ENCODE measurements at regions not wholly inside any gene's neighbourhood (a gene's known extent, or its start where the extent isn't known, plus 50 kb on each side); places are given as distances from the start of the nearest gene placed in this dataset.
"Not testable (repeated sequence)": the region's sequence is repeated elsewhere in the genome, so short reads cannot be mapped to it uniquely, and the experiment has no call there.

DNA sequence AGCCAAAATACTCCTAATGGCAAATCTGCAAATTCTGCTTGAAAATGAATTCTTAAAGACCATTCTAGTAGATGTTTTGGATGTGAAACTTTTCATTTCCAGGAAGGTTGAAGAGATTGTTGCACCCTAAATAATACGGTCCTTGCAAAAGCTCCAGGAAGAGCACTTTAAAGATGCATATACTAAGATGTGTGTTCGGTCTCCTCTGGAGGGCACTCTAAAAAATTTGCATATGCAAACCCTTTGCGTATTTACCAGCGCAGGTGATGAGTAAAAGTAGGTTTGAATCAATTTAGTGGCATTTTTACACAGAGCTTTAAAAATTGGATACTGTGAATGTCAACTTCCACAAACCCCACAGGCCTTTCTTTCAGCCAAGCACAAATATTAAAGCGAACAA is 378.1 kb upstream of the SORCS1 start:
- DNase-seq: no peak

DNA sequence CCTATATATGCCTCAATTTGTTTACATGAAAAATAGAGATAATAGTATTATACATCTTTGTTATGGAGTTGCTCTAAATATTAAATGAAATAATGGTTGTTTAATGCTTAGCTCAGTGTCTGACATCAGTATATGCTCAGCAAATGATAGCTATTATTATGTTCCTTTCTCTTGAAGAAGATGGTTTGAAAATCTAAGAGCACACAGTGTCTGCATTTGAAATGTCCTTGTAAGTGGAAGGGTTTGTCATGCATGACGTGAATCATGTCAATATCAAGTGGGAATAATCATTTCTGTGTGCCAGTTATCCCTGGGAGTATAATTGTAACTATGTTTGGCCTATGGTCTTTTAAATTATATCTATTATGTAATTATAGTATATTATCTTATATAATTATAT is 377.5 kb upstream of the SORCS1 start:
- DNase-seq: no peak

DNA sequence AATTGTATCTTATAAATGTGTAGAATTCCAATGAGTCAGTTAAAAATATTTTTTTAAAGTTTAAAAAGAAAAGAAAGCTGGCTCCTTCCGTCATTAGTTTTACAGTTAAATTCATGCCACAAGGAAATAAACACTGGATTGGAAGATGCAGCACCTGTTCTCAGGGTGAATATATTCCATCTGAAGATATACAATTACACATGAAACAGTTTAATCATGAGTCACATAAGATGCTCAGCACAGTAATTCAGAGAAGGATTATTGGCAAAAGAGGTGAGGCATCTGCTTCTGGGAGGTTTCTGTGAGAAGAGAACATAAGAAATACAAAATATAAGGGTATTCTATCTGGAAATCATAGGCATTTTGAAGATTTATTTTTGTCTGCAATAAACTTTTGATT is 376.5 kb upstream of the SORCS1 start:
- DNase-seq: no peak

DNA sequence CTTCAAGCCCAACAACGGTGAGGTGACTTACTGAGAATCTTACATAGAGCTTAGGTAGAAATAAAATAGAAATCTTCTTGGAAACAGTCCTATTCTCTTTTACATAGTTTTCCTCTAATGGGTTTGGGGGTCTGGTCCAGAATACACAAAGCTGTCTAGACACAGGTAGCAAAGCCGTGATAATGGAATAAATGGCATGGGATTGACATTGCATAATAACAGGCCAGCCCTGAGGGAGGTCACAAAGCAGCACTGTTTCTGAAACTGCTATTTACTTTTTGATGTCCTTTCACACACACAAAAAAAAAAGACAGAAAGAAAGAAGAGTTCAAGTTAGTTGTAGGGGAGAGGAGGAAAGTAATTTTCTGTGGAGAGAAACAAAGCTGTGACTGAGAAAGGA is 364.8 kb upstream of the SORCS1 start:
- no peak for DNase-seq

DNA sequence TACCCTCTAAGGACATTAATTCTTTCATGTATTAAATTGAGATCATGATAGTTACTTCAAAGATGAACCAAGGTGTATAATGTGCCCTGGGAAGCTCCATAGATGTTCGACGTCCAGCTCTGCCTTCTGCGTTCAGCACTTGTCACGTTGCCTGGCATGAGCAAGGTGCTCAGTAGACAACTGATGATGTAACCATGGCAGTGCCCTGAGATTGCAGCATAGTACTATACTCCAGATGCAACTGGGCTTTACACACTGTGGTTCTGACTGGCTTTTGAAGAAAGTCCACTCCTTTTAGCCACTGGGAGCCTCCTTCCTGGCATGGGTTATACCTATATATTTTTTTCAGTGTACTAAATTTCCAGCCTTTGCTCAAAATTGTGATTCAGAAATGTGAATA is 355.8 kb upstream of the SORCS1 start:
- no peak for DNase-seq

DNA sequence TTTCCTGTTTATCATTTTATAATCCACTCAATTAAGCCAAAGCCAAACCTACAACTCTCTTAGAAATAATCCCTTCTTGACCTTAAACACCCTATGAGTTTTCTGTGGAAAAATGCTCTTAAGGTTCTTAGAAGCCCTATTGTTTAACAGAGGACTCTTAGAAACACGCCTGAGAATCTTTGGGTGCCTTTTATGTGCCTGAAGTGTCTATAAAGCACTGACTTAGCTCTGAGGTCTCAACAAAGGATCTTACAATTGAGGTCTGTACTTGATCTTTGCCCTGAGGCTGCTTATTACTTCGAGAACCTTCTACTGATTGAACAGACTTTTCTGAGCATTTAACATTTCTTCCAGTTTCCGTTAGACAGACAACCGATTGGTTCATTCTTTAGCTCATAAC is 353.3 kb upstream of the SORCS1 start:
- DNase-seq: no peak

DNA sequence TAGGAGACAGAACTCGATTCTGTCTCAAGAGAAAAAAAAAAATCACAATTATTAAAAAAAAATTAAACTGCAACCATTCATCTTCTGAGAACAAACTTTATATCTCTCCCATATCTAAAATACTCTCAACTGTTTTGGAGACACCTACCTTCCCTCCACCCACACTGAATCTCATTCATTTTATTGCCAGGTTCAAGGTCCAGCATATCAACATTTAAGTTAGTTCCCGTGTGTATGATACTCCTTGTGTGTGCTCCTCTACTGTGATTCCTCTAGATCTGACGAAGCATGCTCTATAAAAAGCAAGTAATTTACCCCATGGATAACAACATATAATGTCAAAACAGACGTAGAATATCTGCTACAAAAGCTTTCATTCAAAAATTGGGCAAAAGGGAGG is 351.8 kb upstream of the SORCS1 start:
- no peak for DNase-seq

DNA sequence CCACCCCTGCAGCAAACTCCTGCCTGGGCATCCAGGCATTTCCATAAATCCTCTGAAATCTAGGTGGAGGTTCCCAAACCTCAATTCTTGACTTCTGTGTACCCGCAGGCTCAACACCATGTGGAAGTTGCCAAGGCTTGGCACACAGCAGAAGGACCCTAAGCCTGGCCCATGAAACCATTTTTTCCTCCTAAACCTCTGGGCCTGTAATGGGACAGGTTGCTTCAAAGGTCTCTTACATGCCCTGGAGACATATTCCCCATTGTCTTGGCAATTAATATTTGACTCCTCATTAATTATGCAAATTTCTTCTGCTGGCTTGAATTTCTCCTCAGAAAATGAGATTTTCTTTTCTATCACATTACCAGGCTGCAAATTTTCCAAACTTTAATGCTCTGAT is 339.5 kb upstream of the SORCS1 start:
- not testable (repeated sequence) for DNase-seq

DNA sequence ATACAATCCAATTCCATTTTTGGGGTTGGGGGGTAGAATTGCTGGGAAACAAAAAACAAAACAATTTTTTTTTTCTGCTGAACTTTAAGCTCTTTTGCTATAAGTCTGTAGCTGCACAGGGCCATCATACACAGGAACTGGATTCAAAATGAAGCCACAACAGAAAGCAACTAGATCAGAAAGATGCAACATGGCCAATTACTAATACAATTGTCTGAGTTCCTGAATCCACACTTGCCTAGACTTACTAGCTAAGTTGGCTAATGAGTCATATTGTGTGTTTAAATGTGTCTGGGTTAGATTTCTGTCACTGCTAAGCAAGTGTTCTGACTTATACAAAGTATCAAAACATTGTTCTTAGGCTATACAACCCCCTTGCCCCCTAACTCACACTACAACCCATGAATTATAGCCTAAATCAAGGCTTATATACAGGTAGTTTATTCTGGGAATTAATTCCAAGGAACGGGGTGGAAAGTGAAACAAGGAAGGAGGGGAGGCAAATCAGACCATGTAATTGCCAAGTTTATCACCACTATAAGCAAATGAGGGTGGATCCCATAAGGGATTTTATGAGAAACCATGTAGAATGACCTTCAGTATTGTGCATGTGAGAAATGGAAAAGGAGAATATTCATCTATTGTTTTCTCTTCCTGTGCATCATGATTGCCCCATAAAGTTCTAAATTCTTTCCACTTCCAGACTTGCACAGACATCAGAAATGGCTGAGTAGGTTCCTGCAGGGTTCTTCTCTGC is 337.9 kb upstream of the SORCS1 start:
- DNase-seq: no peak

DNA sequence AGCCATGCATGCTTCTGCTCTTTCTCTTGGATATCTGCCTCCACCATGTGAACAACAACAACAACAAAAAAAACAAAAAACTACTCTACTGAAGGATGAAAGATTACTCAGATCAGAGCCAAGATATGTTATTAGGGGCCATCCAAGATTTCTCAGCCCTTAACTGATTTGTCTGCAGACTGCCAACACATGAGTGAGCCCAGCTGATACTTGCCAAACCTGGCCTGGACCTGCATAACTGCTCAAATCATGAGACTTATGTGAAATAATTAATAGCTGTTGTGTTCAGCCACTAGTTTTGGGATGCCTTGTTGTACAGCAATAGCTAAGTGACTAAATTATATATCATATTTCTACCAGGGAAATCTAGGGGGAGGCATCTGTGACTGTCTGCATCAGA is 334.5 kb upstream of the SORCS1 start:
- DNase-seq: no peak

DNA sequence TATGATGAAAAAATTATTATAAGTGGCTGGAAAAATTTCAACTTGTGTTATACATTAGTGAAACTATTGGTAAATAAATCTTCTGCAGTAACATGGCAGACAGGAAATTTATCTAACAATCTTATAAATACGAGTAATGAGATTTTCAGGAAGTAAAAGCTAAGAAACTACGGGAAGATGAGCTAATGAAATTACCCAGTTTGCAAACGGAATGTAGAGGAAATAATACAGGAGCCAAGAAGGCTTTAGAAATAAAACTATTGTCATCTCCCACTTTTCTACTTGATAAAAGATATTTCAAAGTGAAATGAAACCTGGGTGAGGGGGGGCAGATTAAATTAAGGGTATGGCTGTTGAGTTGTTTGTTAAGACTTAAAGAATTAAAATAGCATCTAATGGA is 332.5 kb upstream of the SORCS1 start:
- no peak for DNase-seq

DNA sequence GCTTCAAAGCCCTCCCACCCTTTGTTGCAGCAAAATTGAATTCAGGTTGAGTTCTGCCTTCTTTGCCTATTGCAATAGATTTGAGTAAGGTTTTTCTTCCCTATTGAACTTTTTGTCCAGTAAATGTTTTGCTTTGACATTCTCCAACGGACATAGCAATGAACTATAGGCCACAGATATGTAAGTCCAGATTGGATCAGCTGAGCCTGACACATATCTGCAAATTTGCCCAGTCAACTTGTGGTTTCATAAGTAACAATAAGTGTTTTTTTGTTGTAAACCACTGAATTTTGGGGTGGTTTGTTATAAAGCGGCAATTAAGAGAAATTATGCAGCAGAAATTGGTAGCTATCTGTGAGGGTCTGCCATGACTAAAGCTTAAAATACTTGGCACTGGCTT is 332.1 kb upstream of the SORCS1 start:
- no peak for DNase-seq

DNA sequence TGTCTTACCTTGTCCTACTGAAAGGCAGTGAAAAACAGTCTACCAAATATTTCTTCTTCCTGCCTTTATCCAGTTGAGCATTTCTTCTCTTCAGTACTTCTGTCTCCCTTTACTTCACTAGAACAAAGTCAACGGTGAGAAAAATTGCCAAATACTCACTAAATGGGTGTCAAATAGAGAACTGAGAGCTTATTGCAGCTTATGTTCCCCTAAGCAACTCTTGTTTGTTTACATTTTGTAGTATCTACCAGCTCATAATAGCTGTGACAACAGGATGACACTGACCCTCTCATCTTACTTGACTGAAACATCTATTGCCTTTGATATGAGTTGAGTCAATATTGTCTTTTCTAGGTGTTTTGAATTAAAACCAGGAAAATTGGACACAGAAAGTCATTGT is 327.9 kb upstream of the SORCS1 start:
- DNase-seq: no peak

DNA sequence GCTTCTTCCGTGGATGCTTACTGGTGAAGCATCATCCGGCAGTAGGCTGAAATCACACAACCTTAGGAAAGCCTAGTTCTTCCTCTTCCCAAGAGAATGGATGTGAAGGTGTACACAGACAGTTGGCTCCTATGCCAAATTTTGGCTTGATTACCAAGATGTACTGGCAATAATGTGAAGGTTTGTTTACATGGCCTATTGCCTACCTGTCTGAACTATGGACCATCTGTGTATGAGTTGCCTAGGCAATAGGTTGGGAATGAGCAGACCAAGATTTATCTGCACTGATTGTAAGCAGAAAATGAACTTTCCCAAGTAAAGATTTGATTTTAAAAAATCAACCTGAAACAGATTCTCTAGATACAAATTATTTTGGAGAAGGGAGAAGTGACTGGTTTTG is 325.9 kb upstream of the SORCS1 start:
- DNase-seq: no peak

DNA sequence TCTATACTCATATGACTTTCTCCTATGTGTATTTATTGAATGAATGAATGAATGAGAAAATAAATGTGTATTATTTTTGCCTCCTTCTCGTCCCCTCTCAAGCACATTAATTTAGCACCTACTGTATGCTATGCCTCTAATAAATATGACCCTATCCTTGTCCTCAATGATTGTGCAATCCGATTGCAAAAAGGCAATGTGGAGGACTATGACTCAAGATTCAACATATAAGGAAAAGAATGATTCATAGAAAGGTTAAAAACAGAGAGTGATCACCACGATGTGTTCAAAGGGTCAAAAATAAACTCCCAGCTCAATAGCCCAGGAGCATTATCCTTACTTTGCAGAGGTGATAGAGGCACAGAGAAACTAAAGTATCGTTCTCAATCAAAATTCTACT is 322.8 kb upstream of the SORCS1 start:
- no peak for DNase-seq

DNA sequence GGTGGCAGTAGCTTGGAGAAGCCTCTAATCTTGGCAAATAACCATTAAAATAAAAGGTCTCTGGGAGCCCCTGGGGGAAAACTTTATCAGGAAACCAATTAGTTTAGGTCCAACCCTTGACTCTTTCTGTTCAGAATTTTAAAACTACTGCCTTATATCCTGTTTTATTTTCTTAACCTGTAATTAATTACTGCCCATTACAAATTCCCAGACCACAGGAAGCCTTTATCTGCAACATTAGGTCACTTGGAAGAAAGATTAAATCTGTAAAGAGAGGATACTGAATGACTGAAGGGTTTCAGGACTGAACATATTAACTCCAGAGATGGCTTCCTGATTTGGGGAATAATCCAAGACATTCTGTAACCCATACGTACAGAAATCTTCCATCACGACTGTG is 320.5 kb upstream of the SORCS1 start:
- DNase-seq: no peak

DNA sequence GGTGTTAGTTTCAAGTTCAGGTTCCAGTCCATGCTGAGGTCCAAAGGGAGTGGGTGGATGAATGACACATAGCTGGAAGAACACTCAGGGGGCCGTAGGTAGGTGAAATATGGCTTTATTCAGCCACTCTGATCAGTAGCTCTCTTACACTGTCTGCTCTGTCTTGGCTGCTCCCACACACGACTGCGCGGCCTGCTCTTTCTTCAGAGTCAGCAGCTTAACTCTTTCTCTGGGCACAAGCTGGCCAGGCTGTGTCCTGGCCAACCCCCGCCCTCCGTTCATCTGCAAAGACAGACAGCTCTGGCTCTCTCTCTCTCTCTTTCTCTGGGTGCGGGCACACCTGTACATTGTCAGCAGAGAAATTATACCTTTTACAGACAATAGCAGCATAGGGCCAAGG is 317.4 kb upstream of the SORCS1 start:
- no peak for DNase-seq

DNA sequence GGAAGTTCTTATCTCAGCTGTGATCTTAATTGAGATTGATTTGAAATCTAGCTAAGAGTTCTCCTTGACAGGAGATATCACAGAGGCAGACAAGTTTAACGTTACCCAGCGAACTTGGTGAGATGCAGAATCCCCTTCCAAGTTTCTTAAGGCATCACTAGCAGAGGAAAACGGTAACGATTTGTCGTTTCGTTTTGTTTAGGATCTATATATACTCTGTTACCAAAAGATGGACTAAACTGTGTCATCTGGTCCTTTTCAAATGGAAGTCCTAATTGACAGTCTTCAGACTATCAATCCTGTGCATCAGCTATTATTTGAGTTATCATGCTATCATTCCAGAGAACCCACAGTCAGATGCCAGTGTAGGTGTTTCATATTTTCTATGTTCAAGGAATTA is 316.7 kb upstream of the SORCS1 start:
- DNase-seq: no peak

DNA sequence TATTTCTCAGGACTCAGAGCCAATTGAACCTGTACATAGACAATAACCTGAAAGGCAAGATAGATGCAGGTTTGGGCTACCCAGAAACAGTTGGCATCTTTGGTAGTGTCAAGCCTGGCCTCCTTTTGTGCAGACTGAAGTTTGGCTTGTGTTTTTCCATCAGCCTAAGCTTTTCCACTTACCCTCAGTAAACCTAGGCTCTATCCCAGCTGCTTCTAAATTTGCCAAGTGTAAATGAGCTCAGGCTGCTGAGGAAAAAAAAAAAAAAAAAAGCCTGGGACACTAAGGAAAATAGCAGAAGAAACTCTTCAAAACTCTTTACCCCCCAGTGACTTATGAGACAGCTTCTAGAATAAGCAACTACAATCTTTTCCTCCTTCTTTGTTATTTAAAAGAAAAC is 316.3 kb upstream of the SORCS1 start:
- no peak for DNase-seq

DNA sequence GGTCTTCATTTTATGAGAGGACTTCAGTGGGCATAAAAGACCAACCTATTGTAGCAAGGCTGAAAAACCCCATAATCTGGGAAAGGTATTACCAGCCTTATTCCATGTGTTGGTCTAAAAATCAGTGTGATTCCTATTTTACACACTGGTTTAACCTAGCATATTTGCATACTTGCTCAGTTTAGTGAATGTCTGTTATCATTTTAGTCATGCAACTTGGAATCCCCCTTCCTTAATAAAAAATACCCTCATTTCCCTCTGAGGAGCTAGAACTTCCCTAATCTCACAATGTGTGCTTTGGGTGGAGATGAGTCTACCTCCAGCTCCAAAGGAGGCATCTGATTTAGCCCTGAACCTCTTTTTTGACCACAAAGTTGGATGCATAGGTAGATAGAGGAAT is 312.8 kb upstream of the SORCS1 start:
- DNase-seq: no peak

DNA sequence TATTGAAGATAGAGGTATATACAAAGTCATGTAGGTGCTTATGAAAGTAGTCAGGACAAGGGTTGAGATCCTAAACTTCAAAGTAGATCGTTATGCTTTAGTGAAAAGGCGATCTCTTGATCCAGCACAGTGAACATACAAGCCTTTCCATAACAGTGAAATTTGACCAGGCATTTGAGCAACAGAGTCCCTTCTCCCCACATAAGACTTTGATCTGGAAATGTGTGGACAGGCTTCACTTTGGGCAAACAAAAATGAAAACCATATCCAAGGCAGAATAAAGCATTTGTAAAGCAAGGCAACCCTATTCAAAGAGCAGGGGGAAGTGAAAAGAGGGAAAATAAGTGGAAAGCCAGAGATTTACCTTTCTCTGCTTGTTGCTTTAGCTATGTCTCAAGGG is 311.9 kb upstream of the SORCS1 start:
- DNase-seq: no peak

DNA sequence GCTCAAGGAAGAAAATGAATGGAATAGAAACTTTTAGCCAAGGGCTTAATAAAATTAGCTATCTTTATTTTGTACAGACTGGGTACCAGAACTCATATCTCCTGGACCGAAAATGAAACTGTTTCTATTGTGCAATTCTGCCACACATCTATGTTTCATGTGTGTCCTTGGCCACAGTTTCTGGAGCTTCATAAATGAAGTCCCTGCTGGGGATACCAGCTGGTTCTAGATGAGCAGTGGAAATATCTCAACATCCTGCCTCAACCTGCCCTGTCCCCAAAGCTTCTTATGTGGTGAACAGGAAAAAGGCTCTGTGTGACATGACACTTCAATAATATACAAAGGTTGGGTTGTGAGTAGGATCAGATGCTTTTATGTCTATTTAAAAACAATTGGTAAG is 310.1 kb upstream of the SORCS1 start:
- no peak for DNase-seq

DNA sequence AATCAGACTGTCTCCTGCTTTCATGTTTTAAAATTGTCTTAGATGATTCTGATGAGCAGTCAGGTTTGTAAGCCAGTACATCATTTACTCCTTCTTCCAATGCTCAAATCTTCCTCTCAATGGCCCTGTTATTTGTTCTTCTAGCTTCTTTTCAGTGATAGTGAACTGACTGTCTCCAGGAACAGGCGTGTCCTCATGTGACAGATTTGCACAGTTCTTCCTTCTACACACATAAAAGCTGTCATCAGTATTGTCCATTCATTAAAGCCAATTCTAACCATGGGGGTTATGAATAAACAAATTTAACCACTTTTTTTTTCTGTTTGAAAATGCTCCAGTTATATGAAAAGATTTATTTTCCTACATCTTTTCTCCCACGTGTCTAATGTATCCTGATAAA is 308.7 kb upstream of the SORCS1 start:
- no peak for DNase-seq

DNA sequence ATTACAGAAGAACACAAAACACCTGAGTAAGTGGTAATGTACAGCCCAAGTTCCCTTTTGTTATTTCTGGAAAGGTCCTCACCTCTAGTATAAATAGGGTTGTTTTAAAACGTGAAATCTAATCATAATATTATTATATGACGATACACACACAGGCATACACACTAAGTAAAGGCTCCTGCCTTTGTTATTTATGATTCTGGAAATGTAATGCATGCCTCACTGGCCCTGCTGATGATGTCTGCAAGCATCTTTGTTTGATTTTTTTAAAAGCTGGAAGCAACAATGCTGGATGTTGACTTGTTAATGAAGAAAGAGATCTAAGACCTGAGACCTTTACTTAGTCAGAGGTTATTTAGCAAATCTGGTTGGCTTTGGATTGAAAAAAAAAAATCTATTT is 307.4 kb upstream of the SORCS1 start:
- no peak for DNase-seq

DNA sequence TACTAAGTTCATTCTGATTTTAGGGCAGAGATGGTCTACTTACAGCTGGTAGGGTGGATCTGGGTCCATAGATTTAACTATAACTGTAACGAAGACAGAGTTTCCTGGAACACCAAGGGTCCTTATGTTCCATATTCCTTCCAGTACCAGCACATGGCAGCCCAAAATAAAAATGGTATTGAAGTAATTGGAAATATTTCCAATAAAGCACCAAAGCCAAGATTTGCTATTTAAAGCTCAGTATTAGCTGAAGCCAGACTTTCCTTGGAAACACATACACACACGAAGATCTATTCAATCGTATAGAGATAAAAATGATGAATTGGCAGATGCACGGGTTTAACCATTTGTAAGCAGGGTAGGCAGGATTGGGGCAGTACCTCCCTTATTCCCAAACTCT is 289.1 kb upstream of the SORCS1 start:
- DNase-seq: no peak

DNA sequence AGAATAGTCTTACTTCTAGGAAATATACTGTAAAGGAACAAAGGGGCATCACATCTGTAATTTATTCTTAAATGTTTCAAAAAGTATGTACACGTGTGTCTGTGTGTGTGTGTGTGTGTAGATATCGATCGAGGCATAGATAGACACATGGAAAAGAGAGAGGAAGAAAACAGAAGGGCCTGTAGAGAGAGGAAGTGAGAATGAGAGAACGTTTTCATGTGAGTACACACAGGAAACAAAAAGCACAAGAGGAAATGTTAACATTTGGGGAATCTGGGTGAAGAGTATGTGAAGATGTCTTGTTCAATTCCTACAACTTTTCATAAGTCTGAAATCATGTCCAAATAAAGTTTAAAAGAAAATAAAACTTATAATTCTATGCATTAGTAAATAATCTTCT is 286.5 kb upstream of the SORCS1 start:
- DNase-seq: no peak
